ENCODE measurements at regions not wholly inside any gene's neighbourhood (a gene's known extent, or its start where the extent isn't known, plus 50 kb on each side); places are given as distances from the start of the nearest gene placed in this dataset.

GRCh38 chr2:30310371-30310770 is 79.0 kb downstream of the LBH start:
- Histone ChIP-seq H3K4me2 (ENCODE audit: low read length) (peak overlapping the region; percentile 43), H3K9me2 (replicated peaks; ENCODE audit: control insufficient read depth, low read length) (no peaks in the 10 kb centered on the region), H3K4me3 (ENCODE audit: low read length) (no peak overlapping the region), H4K20me1 (ENCODE audit: control insufficient read depth, insufficient read depth, low read depth, low read length) (no peaks in the 10 kb centered on the region), H3K4me1 (ENCODE audit: control insufficient read depth, low read length) (peaks cover 14% of the 10 kb centered on the region), H3K27ac (ENCODE audit: low read depth, low read length) (no peak overlapping the region), H3K9me3 (ENCODE audit: control insufficient read depth, insufficient read depth, low read length) (no peaks in the 10 kb centered on the region), H3K79me2 (ENCODE audit: control insufficient read depth, low read length) (no peaks in the 10 kb centered on the region), H3F3A (ENCODE audit: control insufficient read depth, insufficient read depth) (no peaks in the 10 kb centered on the region), H3K36me3 (ENCODE audit: control insufficient read depth, low read length) (no peaks in the 10 kb centered on the region), H3K27me3 (ENCODE audit: control insufficient read depth, low read length) (no peaks in the 10 kb centered on the region)
- no peak for TF ChIP-seq EZH2phosphoT487 (IDR thresholded peaks at IDR 0.05; ENCODE audit: borderline replicate concordance, low read length)
- no peak for TF ChIP-seq CTCF (IDR thresholded peaks at IDR 0.05; ENCODE audit: low read depth, low read length, poor library complexity, severe bottlenecking)

GRCh38 chr2:30310955-30311354 is 79.6 kb downstream of the LBH start:
- H3K9me3 ChIP-seq (ENCODE audit: control insufficient read depth, insufficient read depth, low read length) = no peaks in the 10 kb centered on the region
- H3K36me3 ChIP-seq (ENCODE audit: control insufficient read depth, low read length) = no peaks in the 10 kb centered on the region
- no peak for TF ChIP-seq EZH2phosphoT487 (IDR thresholded peaks at IDR 0.05; ENCODE audit: borderline replicate concordance, low read length)
- TF ChIP-seq CTCF (IDR thresholded peaks at IDR 0.05; ENCODE audit: low read depth, low read length, poor library complexity, severe bottlenecking) = no peak
- H3K4me1 ChIP-seq (ENCODE audit: control insufficient read depth, low read length) = peaks cover 14% of the 10 kb centered on the region
- H3K4me2 ChIP-seq (ENCODE audit: low read length) = peak overlapping the region; percentile 43
- H3K9me2 ChIP-seq (replicated peaks; ENCODE audit: control insufficient read depth, low read length) = no peaks in the 10 kb centered on the region
- H4K20me1 ChIP-seq (ENCODE audit: control insufficient read depth, insufficient read depth, low read depth, low read length) = no peaks in the 10 kb centered on the region
- H3K79me2 ChIP-seq (ENCODE audit: control insufficient read depth, low read length) = no peaks in the 10 kb centered on the region
- 0 out of 2 replicates have a peak overlapping the region, but pooled peaks have one; percentile 10 for H3K4me3 ChIP-seq (ENCODE audit: low read length)
- no peak overlapping the region for H3K27ac ChIP-seq (ENCODE audit: low read depth, low read length)
- H3F3A ChIP-seq (ENCODE audit: control insufficient read depth, insufficient read depth) = no peaks in the 10 kb centered on the region
- no peaks in the 10 kb centered on the region for H3K27me3 ChIP-seq (ENCODE audit: control insufficient read depth, low read length)

- H3K9me3 ChIP-seq (ENCODE audit: control insufficient read depth, insufficient read depth, low read length) = no peaks in the 10 kb centered on the region
- no peaks in the 10 kb centered on the region for H3K27me3 ChIP-seq (ENCODE audit: control insufficient read depth, low read length)
- no peaks in the 10 kb centered on the region for H4K20me1 ChIP-seq (ENCODE audit: control insufficient read depth, insufficient read depth, low read depth, low read length)
- H3K36me3 ChIP-seq (ENCODE audit: control insufficient read depth, low read length) = no peaks in the 10 kb centered on the region
- no peak overlapping the region for H3K4me3 ChIP-seq (ENCODE audit: low read length)
- TF ChIP-seq EZH2phosphoT487 (IDR thresholded peaks at IDR 0.05; ENCODE audit: borderline replicate concordance, low read length) (no peak), CTCF (IDR thresholded peaks at IDR 0.05; ENCODE audit: low read depth, low read length, poor library complexity, severe bottlenecking) (no peak)
- H3K4me1 ChIP-seq (ENCODE audit: control insufficient read depth, low read length) = peaks cover 14% of the 10 kb centered on the region
- no peak overlapping the region for H3K27ac ChIP-seq (ENCODE audit: low read depth, low read length)
- no peaks in the 10 kb centered on the region for H3K9me2 ChIP-seq (replicated peaks; ENCODE audit: control insufficient read depth, low read length)
- H3K79me2 ChIP-seq (ENCODE audit: control insufficient read depth, low read length) = no peaks in the 10 kb centered on the region
- H3K4me2 ChIP-seq (ENCODE audit: low read length) = no peak overlapping the region
- H3F3A ChIP-seq (ENCODE audit: control insufficient read depth, insufficient read depth) = no peaks in the 10 kb centered on the region
These were observed 80.4 kb downstream of the LBH start for GRCh38 chr2:30311711-30312110.

- Histone ChIP-seq H3K36me3 (ENCODE audit: control insufficient read depth, low read length) (no peaks in the 10 kb centered on the region), H3K9me2 (replicated peaks; ENCODE audit: control insufficient read depth, low read length) (no peaks in the 10 kb centered on the region), H3K27ac (ENCODE audit: low read depth, low read length) (no peak overlapping the region), H4K20me1 (ENCODE audit: control insufficient read depth, insufficient read depth, low read depth, low read length) (no peaks in the 10 kb centered on the region), H3K27me3 (ENCODE audit: control insufficient read depth, low read length) (no peaks in the 10 kb centered on the region), H3F3A (ENCODE audit: control insufficient read depth, insufficient read depth) (no peaks in the 10 kb centered on the region), H3K4me3 (ENCODE audit: low read length) (no peak overlapping the region), H3K79me2 (ENCODE audit: control insufficient read depth, low read length) (no peaks in the 10 kb centered on the region), H3K9me3 (ENCODE audit: control insufficient read depth, insufficient read depth, low read length) (no peaks in the 10 kb centered on the region), H3K4me2 (ENCODE audit: low read length) (no peak overlapping the region), H3K4me1 (ENCODE audit: control insufficient read depth, low read length) (peaks cover 14% of the 10 kb centered on the region)
- no peak for TF ChIP-seq EZH2phosphoT487 (IDR thresholded peaks at IDR 0.05; ENCODE audit: borderline replicate concordance, low read length)
- TF ChIP-seq CTCF (IDR thresholded peaks at IDR 0.05; ENCODE audit: low read depth, low read length, poor library complexity, severe bottlenecking) = no peak
These were observed 81.6 kb downstream of the LBH start for GRCh38 chr2:30312916-30313315.

All from DOHH2 (cell line).